H9 (cell line): ENCODE measurements at regions not wholly inside any gene's neighbourhood (a gene's known extent, or its start where the extent isn't known, plus 50 kb on each side); places are given as distances from the start of the nearest gene placed in this dataset.

Experiments used
- DNase-seq: peaks from one replicate; pipeline ENCODE4 v3.0.0-alpha.2; 2017
- H2AFZ ChIP-seq: one replicate; pipeline ENCODE4 v1.6.1; 2013; ENCODE audit warnings: mild to moderate bottlenecking, low read length, control low read depth, moderate library complexity
- H2AK5ac ChIP-seq: 2 replicates; pipeline ENCODE4 v1.6.1; 2013; ENCODE audit warnings: low read length, control low read depth, mixed read lengths; ENCODE audit not compliant: insufficient read length
- H2BK120ac ChIP-seq: one replicate; pipeline ENCODE4 v1.6.1; 2013; ENCODE audit warnings: low read depth, mild to moderate bottlenecking, low read length, control low read depth, inconsistent platforms; ENCODE audit not compliant: poor library complexity, severe bottlenecking
- H2BK12ac ChIP-seq: 2 replicates; pipeline ENCODE4 v1.6.1; 2013; ENCODE audit warnings: low read length, control low read depth, mixed read lengths, low read depth; ENCODE audit not compliant: insufficient read length
- H2BK15ac ChIP-seq: 2 replicates; pipeline ENCODE4 v1.6.1; 2013; ENCODE audit warnings: low read depth, low read length, control low read depth
- H2BK20ac ChIP-seq: one replicate; pipeline ENCODE4 v1.6.1; 2013; ENCODE audit warnings: low read depth, mild to moderate bottlenecking, low read length, control low read depth, inconsistent platforms; ENCODE audit not compliant: poor library complexity, severe bottlenecking
- H2BK5ac ChIP-seq: 2 replicates; pipeline ENCODE4 v1.6.1; 2013; ENCODE audit warnings: low read length, control low read depth, mixed read lengths; ENCODE audit not compliant: insufficient read length
- H3K14ac ChIP-seq: 2 replicates; pipeline ENCODE4 v1.6.1; 2013; ENCODE audit warnings: low read length, control low read depth; ENCODE audit not compliant: insufficient read depth
- H3K18ac ChIP-seq: 2 replicates; pipeline ENCODE4 v1.6.1; 2013; ENCODE audit warnings: low read depth, mild to moderate bottlenecking, mixed read lengths, low read length, control low read depth; ENCODE audit not compliant: insufficient read length
- H3K23ac ChIP-seq: 2 replicates; pipeline ENCODE4 v1.6.1; 2013; ENCODE audit warnings: low read length, control low read depth, mixed read lengths, low read depth; ENCODE audit not compliant: insufficient read length
- H3K23me2 ChIP-seq: 2 replicates; pipeline ENCODE4 v1.6.1; 2013; ENCODE audit warnings: low read depth, mild to moderate bottlenecking, mixed read lengths, low read length, control low read depth; ENCODE audit not compliant: insufficient read length, poor library complexity, severe bottlenecking
- H3K27ac ChIP-seq: 2 replicates; pipeline ENCODE4 v1.5.1; 2013; ENCODE audit warnings: low read length, control low read depth, mixed read lengths, low read depth; ENCODE audit not compliant: insufficient read length
- H3K27me3 ChIP-seq: 2 replicates; pipeline ENCODE4 v1.6.1; 2013; ENCODE audit warnings: low read length, control low read depth, inconsistent platforms; ENCODE audit not compliant: insufficient read depth
- H3K4ac ChIP-seq: 2 replicates; pipeline ENCODE4 v1.6.1; 2013; ENCODE audit warnings: low read depth, mild to moderate bottlenecking, control low read depth, inconsistent platforms, low read length, moderate library complexity
- H3K4me1 ChIP-seq: 2 replicates; pipeline ENCODE4 v1.6.1; 2013; ENCODE audit warnings: low read length, control low read depth, inconsistent platforms; ENCODE audit not compliant: insufficient read depth
- H3K4me2 ChIP-seq: 2 replicates; pipeline ENCODE4 v1.6.1; 2013; ENCODE audit warnings: low read length, control low read depth, mixed read lengths; ENCODE audit not compliant: insufficient read length, insufficient read depth
- H3K56ac ChIP-seq: 2 replicates; pipeline ENCODE4 v1.6.1; 2013; ENCODE audit warnings: low read depth, mild to moderate bottlenecking, mixed read lengths, low read length, control low read depth; ENCODE audit not compliant: insufficient read length
- H3K79me1 ChIP-seq: 2 replicates; pipeline ENCODE4 v1.6.1; 2013; ENCODE audit warnings: low read depth, mild to moderate bottlenecking, moderate library complexity, low read length, control low read depth, inconsistent platforms; ENCODE audit not compliant: insufficient read depth, poor library complexity, severe bottlenecking
- H3K79me2 ChIP-seq: 2 replicates; pipeline ENCODE4 v1.6.1; 2013; ENCODE audit warnings: low read length, control low read depth, inconsistent platforms; ENCODE audit not compliant: insufficient read depth
- H3K9ac ChIP-seq: 2 replicates; pipeline ENCODE4 v1.6.1; 2013; ENCODE audit warnings: low read length, control low read depth, mixed read lengths; ENCODE audit not compliant: insufficient read length; ENCODE audit errors: extremely low read depth
- H3K9me3 ChIP-seq: one replicate; pipeline ENCODE4 v1.6.1; 2013; ENCODE audit warnings: low read depth, low read length, inconsistent platforms; ENCODE audit not compliant: control insufficient read depth
- H3T11ph ChIP-seq: one replicate; pipeline ENCODE4 v1.6.1; 2013; ENCODE audit warnings: mild to moderate bottlenecking, low read length, control low read depth, inconsistent platforms
- H4K20me1 ChIP-seq: one replicate; pipeline ENCODE4 v1.6.1; 2013; ENCODE audit not compliant: control insufficient read depth, insufficient read length, insufficient read depth
- H4K5ac ChIP-seq: 2 replicates; pipeline ENCODE4 v1.6.1; 2013; ENCODE audit warnings: low read depth, mild to moderate bottlenecking, mixed read lengths, low read length, control low read depth; ENCODE audit not compliant: insufficient read length
- H4K8ac ChIP-seq: replicated peaks from 2 replicates; pipeline ENCODE4 v1.6.1; 2013; ENCODE audit warnings: low read length, control low read depth, mixed read lengths, low read depth; ENCODE audit not compliant: insufficient read length
- H4K91ac ChIP-seq: 2 replicates; pipeline ENCODE4 v1.6.1; 2013; ENCODE audit warnings: low read depth, mild to moderate bottlenecking, moderate library complexity, mixed read lengths, low read length, control low read depth; ENCODE audit not compliant: insufficient read length
- H3K27ac Mint-ChIP-seq, 3 experiments: 2 replicates in 2 of 3; 3 replicates in 1 of 3; pipeline ENCODE4 v1.8.0; 2020 to 2021; ENCODE audit warnings: mixed read lengths in 3 of 3, mild to moderate bottlenecking in 1 of 3, moderate library complexity in 1 of 3
- H3K27me3 Mint-ChIP-seq: 2 replicates; pipeline ENCODE4 v1.8.0; 2021; ENCODE audit warnings: low read depth, mild to moderate bottlenecking, moderate library complexity, mixed read lengths
- H3K36me3 Mint-ChIP-seq, 3 experiments: 2 replicates in 2 of 3; 3 replicates in 1 of 3; pipeline ENCODE4 v1.8.0; 2020 to 2021; ENCODE audit warnings: low read depth in 3 of 3, mixed read lengths in 3 of 3; ENCODE audit not compliant: insufficient read depth in 1 of 3
- H3K4me1 Mint-ChIP-seq, 2 experiments: 2 replicates each; pipeline ENCODE4 v1.8.0; 2020; ENCODE audit warnings: mixed read lengths in 2 of 2
- H3K4me3 Mint-ChIP-seq, 2 experiments: 2 replicates in 1 of 2; 3 replicates in 1 of 2; pipeline ENCODE4 v1.8.0; 2020 to 2021; ENCODE audit warnings: mild to moderate bottlenecking in 2 of 2, mixed read lengths in 2 of 2, moderate library complexity in 1 of 2
- H3K9me3 Mint-ChIP-seq, 2 experiments: 2 replicates in 1 of 2; 3 replicates in 1 of 2; pipeline ENCODE4 v1.8.0; 2020; ENCODE audit warnings: mild to moderate bottlenecking in 2 of 2, mixed read lengths in 2 of 2, moderate library complexity in 1 of 2
- WGBS: extraction: QIAGEN DNeasy Blood & Tissue Kit; methylation state at CpG from one replicate; pipeline ENCODE4 v1.1.7; 2013; ENCODE audit warnings: missing lambda C conversion rate, low lambda C conversion rate, mixed read lengths; ENCODE audit not compliant: insufficient read length; ENCODE audit errors: extremely low coverage; 5-methylcytosine and 5-hydroxymethylcytosine counted together
- TF ChIP-seq, protein P1 (sequence below): fragments of 200-600 bp; sonication (generic); conservative IDR thresholded peaks from 3 replicates; pipeline ENCODE4 v1.8.0; 2021; ENCODE audit warnings: antibody characterized with exemption, mild to moderate bottlenecking

DNA sequence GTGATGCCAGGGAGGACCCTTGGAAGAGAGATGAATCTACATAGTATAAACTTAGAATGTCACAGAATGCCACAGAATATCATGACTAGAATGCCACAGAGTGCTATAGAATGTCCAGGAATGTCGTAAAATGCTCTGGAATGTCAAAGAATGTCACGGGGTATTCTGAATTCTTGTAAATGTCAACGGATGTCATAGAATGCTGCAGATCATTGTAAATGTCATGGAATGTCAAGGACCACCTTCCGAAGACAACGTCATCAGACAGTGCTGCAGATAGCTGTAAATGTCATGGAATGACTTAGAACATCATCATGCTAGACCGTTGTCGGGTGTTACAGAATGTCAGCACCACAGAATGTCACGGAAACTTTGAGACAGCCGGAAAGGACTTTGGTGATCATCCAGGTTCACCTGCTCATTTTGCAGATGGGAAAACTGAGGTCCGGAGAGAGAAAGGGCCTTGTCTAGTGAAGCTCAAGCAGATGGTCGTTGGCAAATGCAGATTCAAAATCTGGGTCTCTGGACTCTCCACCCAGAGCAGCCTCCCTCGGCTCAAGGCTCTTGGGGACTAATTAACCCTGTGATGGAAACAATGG is 117.1 kb downstream of the LHX2 start:
- Histone ChIP-seq H4K91ac (no peak overlapping the region), H2BK15ac (no peak overlapping the region), H4K20me1 (no peaks in the 10 kb centered on the region), H3K9me3 (no peaks in the 10 kb centered on the region), H4K8ac (no peak overlapping the region), H4K5ac (no peak overlapping the region), H3K23me2 (no peaks in the 10 kb centered on the region), H3K4me2 (no peak overlapping the region), H2BK120ac (no peak overlapping the region), H3K14ac (no peak overlapping the region), H3K4me1 (peaks cover 2% of the 10 kb centered on the region; the same call in 1 of the 2 replicates), H3K27ac (no peak overlapping the region), H3K27me3 (no peaks in the 10 kb centered on the region), H3K79me2 (no peaks in the 10 kb centered on the region), H3K79me1 (no peaks in the 10 kb centered on the region), H2BK12ac (no peak overlapping the region), H2AK5ac (no peak overlapping the region), H2AFZ (no peak overlapping the region), H2BK5ac (no peak overlapping the region), H3K18ac (no peak overlapping the region), H2BK20ac (no peak overlapping the region), H3K9ac (no peak overlapping the region), H3T11ph (no peak overlapping the region), H3K23ac (no peak overlapping the region), H3K4ac (no peak overlapping the region), H3K56ac (no peak overlapping the region)
- Mint-ChIP-seq H3K4me1 (peaks cover 18 to 32% of the 10 kb centered on the region in 2 experiments), H3K27me3 (peaks cover 14% of the 10 kb centered on the region), H3K9me3 (no peaks in the 10 kb centered on the region; a peak in 1 of 5 replicates), H3K36me3 (no peaks in the 10 kb centered on the region), H3K27ac (no peak overlapping the region), H3K4me3 (no peak overlapping the region)
- DNase-seq: no peak
- no CpG with 5 or more reads among the region's 12 CpGs for WGBS
- TF ChIP-seq, protein P1, sequence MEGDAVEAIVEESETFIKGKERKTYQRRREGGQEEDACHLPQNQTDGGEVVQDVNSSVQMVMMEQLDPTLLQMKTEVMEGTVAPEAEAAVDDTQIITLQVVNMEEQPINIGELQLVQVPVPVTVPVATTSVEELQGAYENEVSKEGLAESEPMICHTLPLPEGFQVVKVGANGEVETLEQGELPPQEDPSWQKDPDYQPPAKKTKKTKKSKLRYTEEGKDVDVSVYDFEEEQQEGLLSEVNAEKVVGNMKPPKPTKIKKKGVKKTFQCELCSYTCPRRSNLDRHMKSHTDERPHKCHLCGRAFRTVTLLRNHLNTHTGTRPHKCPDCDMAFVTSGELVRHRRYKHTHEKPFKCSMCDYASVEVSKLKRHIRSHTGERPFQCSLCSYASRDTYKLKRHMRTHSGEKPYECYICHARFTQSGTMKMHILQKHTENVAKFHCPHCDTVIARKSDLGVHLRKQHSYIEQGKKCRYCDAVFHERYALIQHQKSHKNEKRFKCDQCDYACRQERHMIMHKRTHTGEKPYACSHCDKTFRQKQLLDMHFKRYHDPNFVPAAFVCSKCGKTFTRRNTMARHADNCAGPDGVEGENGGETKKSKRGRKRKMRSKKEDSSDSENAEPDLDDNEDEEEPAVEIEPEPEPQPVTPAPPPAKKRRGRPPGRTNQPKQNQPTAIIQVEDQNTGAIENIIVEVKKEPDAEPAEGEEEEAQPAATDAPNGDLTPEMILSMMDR: no peak
